ENCODE measurements at regions not wholly inside any gene's neighbourhood (a gene's known extent, or its start where the extent isn't known, plus 50 kb on each side); places are given as distances from the start of the nearest gene placed in this dataset.

DNA sequence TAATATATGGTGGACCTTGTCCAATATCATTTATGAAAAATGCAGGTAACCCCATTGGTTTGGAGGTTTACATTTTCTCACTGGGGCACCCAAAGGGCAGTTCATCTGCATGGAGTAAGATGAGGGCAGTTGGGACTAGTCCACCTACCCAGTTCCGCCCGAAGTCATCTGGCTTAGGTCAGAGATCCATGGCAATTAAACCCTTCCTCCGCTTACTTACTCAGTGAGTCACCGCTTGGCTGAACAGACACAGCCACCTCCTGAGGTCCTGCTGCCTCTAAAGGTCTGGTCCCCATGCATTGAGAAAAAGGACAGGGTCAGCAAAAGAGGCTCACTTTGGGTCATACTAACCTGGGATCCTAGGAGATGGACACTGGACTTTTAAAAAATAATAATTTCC is 102.9 kb upstream of the PRL start:
- DNase-seq: no peak

DNA sequence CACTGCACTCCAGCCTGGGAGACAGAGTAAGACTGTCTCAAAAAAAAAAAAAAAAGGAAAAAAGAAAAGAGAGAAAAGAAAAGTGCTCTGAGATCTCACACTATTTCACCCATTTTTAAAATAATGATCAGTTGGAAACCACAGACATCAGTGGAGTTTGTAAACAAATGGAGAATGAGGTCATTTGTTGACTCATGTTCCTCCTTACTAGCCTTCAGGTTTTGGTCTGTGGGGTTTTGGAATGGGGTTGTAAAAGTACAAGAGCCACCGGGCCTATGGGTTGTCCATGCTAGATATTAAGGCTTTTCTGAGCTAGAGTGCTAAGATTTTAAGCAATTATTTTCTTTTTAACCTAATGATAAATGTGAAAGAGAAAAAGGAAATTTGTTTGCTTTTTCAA is 104.4 kb upstream of the PRL start:
- DNase-seq: no peak

DNA sequence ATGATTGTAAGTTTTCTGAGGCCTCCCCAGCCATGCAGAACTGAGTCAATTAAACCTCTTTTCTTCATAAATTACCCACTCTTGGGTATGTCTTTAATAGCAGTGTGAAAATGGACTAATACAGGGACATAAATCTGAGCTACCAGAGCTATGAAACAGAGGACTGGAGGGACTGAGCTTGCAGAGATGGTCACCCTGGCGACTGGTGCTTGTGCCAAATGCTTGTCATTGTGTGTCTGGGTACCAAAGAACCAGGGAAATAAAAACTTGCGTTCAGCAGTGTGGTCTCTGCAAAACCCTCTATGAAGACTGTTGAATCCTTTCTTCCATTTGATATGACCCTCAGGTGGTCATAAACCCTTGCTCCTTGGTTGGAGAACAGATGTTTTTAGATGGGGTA is 105.1 kb upstream of the PRL start:
- peak in 2 of 56 donors; percentile 4 to 5 for DNase-seq

DNA sequence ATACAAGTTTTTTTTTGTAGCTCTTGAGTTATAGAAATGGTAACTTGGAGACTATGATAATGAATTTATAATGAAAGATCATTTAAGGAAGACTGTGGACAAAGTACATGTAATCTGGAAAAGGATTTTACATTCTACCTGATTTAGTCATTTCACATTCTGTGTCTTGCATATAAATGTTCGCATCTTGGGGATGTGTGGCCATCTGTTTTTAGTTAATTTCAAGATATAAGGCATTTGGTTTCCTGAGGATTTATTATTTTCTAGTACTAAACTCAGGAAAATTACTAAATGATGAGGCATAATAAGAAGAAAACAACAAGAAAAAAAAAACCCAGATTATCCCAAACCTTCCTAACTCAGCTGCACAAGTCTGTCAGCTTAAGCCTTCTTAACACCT is 112.7 kb upstream of the PRL start:
- DNase-seq: no peak

DNA sequence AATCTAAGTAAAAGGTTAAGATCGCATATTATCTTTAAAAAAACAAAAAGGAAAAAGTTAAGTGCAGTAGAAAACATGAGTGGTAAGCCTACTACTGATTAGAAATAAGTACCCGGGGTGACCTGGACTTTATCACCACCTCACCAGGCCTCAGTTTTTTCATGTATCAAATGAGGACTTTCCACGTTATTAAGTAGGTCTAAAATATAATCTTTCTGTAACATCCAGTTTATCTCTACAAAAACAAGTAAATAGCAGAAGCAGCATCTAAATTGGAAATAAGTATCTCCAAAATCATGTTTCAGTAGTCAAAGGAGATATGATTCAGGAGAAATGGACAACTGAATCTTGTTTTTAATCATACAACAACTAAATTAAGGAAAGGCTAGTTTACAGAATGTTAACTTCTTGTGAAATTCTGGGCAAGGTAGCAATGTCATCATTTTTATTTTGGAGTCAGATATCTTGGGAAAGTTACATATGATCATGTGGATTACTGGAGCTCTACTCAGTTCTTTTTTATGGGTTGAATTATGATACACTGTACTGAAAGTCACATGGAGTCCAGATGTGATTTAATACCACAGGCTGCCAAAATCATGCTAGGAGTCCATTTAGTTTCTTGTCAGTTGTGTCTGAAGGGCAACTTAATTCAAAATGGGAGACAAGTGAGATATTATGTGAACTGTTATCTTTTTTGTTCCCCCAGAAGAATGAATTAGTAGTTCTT is 114.7 kb upstream of the PRL start:
- DNase-seq: no peak

GRCh38 chr6:22412994-22413393 is 116.2 kb upstream of the PRL start:
- no peak for DNase-seq

DNA sequence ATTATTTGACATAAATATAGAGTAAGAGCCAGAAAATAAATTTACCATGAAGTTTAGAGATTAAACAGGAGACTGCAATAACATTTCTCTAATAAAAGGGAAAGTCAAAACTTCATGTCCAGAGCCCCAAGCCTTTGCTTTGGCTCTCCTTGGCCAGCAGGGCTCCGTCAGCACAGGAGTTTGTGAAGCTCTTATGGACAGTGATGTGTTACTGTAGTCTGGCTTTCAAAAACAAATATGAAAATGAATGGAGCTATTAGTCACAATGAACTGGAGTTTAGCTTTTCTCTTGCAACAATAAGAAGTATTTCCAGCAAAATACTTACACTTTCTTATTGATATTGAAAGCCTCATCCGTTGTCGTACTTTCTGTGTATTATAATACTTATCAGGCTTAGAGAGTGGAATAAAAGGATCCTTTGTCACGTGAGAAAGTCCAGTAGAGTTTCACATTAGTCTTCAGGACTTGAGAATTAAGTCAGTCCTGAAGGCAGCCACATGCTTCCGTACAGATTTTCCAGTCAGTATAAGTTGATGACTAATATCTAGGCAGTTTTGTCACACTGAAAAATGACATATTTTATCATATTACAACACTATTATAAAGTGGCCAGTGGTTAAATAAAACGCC is 117.0 kb upstream of the PRL start:
- DNase-seq: no peak

DNA sequence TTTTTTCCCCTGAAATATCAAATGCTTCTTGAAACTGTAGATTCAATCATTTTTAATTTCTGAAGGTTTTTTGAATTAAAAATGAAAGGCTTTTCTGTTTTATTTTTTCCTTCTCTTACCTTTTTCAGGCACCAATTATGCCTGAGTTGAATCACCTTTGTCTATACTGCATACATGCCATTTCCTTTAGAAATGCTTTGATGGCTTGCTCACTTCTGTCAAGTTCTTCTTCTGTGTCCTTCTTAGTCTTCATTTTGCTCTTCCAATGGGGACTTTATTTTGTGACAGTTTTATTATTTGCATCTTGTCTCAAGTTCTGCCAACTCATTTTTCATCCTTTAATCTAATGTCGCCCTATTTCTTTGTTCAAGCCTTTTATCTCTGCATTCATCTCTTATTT is 121.9 kb upstream of the PRL start:
- DNase-seq: no peak

- no peak for DNase-seq
Measured at GRCh38 chr6:22421198-22421597, 124.4 kb upstream of the PRL start.

DNA sequence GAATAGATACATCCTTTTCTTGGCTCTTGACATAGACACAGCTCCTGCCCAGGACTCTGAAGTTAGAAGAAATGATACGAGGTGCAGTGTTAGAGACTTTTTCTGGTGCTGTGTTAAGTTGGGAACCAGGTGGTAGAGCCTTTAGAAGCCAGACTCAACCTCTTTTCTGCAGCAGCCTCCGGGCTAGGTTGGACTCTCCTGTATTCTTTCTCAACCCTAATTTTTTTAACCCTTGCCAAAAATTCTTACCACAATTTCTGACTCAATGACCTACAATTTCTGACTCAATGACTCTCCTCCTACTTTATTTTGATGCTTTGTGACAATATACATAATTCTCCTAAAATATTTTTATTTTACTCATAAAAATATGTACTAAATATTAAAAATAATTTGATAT is 127.4 kb upstream of the PRL start:
- no peak for DNase-seq

GRCh38 chr6:22432060-22432459 is 135.2 kb upstream of the PRL start:
- no peak for DNase-seq

- DNase-seq: no peak
Measured at GRCh38 chr6:22433745-22434144, 135.6 kb upstream of the HDGFL1 start.

GRCh38 chr6:22435151-22435550 is 134.2 kb upstream of the HDGFL1 start:
- DNase-seq: no peak

GRCh38 chr6:22436134-22436533 is 133.2 kb upstream of the HDGFL1 start:
- DNase-seq: no peak

GRCh38 chr6:22437665-22438064 is 131.7 kb upstream of the HDGFL1 start:
- no peak for DNase-seq

GRCh38 chr6:22442826-22443225 is 126.5 kb upstream of the HDGFL1 start:
- no peak for DNase-seq

DNA sequence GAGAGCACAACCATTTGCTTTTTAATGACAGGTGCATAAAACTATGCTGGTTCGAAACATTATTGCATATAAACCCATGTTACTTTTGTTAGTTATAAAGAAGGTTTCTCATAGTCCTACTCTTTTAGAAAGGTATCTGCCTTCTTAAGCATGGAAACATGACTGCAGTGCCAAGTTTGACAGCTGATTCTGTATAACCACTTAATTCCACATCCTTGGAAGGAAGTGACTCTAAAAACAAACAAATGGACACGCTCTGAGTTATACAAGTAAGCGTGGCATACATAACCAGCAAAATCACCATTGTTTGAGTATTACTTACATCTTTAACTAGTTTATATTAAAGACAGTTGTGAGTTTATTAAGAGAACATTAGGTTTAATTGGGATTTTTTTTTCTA is 125.0 kb upstream of the HDGFL1 start:
- no peak for DNase-seq

DNA sequence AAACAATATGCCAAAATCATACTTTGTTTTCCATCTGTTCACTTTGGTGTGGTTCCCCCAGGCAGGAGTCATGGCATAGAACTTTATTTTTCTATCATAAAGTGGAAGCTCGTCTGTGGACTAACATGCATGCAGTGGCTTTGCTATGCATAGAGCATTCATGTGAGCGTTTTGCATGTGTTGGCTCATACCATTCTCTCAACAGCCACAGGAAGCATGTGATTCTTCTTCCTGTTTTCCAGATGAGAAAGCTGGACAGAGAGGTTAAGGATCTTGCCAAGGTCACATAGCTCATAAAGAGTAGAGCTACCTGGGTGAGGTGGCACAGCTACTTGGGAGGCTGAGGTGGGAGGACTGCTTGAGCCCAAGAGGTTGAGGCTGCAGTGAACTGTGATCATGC is 123.4 kb upstream of the HDGFL1 start:
- no peak for DNase-seq

DNA sequence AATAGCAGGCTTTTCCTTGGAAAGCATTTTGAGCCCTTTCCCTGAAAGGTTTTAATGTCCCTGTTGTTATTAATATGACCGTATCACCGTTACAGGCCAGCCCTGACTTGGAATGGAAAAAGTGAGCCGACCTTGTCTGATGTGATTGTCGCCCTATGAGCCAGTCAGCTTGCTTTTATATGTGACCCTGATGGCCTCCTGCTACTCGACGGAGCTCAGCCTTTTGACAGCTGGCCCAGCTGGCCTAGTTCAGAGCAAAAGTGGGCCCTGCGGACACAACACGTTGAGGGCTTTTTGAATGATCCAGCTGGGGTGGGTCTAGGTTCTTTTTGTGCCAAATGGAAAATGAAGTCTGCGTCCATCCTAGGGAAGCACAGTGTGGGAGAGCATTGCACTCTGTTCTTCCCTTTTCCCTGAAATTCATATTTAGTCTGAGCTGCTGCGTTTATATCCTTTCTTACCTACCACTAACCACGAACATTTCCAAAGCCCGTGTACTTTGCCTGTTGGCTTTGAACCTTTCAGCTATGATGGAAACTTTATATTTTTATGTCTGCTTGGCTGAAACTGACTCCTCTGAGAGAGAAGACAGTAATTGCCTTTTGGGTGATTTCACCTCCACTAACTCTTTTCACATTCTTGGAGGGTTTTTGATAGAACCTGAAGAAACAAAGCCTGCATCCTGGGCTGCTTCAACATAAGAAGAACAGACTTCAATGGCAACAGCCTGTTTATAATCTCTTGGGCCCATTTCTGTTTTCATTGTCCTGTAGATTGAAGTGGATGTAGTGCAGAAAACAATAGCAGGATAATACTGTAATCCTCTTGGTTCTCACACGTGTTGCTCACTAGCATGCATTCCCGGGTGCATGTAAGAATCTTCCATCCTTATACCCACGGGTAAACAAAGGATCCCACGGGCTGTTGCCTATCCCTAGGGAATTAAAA is 121.8 kb upstream of the HDGFL1 start:
- DNase-seq: no peak

DNA sequence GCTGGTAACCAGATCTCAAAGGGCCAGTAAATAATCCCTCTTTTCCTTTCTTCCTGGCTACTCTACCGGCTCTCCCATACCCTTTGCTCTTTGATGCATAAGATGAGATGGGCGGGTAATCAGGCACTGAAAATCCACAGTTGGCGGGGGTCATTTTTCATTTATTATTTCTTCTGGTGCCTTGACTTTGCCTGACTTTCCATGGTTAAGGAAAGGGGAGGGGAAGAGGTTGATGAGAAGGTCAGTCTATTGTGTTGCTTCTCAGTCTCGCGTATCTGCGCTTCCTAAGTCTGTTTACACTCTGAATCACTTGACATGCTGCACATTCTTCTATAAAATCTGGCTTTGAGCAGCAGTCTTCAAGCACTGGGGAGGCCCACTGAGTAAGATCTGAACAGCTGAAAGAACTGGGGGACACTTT is 121.1 kb upstream of the HDGFL1 start:
- DNase-seq: no peak

DNA sequence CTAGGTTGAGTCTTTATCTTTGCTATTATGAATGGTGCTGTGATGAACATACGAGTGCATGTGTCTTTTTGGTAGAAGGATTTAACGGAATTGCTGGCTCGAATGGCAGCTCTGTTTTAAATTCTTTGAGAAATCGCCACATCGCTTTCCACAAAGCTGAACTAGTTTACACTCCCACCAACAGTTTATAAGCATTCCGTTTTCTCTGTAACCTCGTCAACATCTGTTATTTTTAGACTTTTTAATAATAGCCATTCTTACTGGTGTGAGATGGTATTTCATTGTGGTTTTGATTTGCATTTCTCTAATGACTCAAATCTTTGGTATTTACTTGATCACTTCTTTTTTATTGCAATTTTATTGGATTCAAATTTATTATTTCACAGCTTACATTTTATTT is 117.4 kb upstream of the HDGFL1 start:
- DNase-seq: no peak

DNA sequence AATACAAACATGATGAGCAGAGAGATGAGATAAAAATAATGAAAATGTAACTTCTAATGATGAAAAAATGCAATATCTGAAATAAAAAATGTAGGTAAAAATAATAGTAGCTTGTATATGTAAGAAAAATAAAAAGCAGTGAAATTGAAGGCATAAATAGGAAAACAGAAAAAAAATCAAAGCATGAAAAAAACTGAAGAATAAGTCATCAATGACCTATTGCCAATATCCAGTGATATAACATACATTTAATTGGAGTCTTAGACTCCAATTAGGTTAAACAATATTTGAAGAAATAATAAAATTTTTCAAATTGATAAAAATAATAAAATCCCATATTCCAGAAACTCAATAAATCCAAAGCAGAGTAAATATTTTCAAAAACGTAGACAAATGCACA is 114.0 kb upstream of the HDGFL1 start:
- no peak for DNase-seq
